ENCODE measurements at regions not wholly inside any gene's neighbourhood (a gene's known extent, or its start where the extent isn't known, plus 50 kb on each side); places are given as distances from the start of the nearest gene placed in this dataset.
"Not testable (repeated sequence)": the region's sequence is repeated elsewhere in the genome, so short reads cannot be mapped to it uniquely, and the experiment has no call there.

DNA sequence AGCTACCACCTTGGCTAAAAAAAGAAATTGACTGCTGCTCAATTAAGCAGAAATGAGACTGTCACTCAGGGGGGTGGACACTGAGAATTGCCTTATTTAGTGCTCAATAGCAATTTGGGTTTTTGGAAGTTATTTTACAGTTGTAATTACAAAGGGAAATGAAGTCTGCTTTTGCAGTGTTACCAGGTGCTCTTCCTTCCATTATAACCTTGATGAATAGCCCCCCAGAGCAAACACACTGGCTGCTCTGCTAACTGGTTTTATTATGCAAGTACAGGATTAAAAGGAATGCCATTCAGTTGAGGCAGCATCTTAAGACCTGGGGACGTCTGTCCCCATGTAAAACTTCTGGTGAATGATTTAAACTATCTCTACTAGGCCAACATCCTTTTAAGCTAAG, 191.0 kb downstream of the EVX1 start:
- in situ Hi-C loops (cut with HindIII; ENCODE audit: low pct_unique_long_range_greater_than_20kb, low sequenced_read_pairs) = no loop called here
- no peak for DNase-seq (ENCODE audit: low read depth, low spot score)

DNA sequence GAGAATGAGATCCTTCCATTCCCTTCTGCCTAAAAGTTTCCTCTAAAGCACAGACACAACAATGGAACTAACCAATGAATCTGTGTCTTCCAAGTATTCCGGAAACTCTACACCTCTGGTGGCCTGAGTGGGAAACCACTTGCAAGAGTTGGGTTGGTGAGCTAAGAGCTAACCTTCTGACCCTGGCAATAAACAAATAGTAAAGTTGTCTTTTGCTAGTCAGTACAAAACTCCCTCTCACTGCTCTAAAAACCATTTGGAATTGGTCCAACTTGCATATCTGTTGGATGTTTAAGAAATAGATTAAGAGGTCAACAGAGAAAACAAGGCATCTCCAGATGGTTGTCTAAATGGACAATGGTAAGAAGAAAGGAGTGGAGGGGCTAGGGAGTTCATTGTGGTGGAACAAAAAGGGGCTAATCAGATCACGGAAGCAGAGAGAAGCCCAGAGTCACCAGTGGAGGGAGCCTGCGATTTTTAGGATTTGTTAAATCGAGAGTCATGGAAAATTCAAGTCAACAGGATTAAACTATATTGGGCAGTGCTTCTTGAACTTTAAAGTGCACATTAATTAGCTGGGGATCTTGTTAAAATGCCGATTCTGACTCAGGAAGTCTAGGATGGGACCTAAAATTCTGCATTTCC, 192.3 kb downstream of the EVX1 start:
- in situ Hi-C loops (cut with HindIII; ENCODE audit: low pct_unique_long_range_greater_than_20kb, low sequenced_read_pairs) = no loop called here
- DNase-seq (ENCODE audit: low read depth, low spot score) = peak; percentile 38

DNA sequence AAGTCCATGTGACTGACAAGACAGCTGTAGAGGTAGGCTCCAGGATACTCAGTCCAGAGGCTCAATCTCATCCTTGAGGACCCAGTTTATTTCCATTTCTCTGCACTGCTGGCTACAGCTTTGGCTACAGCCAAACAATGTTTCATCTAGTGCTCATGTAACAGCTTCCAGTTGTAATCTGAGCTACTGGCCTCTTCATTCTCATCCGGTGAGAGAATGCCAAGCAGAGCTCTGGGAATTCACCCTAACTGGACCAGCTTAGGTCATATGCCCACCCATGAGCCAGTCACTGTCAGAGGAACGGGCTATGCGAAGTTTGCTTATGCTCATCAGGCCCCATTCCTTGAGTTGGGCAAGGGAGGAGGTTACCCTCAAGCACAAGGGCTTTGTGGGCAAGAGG, 192.9 kb downstream of the EVX1 start:
- no peak for DNase-seq (ENCODE audit: low read depth, low spot score)

DNA sequence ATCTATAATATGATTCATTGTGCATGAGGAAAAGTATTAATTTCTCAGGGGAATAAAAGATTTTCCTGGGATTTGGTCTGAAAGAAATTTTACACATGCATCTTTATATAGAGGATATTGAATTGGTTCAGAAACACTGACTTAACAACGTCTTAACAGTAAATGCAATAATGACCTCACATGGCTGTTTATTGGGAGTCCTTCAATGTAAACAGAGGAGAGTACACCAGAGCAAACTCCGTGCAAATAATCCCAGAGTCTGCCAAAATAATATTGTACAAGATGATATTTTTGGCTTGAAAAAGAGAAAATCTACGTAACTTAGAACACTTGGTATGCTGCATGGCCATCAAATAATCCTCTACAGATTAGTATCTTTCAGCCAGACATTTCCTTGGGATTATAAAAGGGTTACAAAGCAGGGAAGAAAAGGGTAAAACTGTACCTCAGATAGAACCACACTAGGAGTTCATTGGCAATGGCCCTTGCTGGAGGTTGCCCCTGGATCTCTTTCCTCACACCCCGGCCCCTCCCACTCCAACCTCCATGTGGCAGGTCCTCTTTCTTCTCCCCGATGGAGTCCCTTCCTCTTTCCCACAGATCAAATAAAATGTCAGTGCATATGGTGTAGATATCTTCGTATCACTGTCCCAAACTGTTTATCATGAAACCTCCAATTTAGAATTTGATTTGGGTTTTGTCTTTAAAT, 196.4 kb downstream of the EVX1 start:
- in situ Hi-C loops (cut with HindIII; ENCODE audit: low pct_unique_long_range_greater_than_20kb, low sequenced_read_pairs) = no loop called here
- DNase-seq (ENCODE audit: low read depth, low spot score) = no peak

More for the DNA sequence above, 192.9 kb downstream of the EVX1 start:
- in situ Hi-C loops (cut with HindIII; ENCODE audit: low pct_unique_long_range_greater_than_20kb, low sequenced_read_pairs) = no loop called here

DNA sequence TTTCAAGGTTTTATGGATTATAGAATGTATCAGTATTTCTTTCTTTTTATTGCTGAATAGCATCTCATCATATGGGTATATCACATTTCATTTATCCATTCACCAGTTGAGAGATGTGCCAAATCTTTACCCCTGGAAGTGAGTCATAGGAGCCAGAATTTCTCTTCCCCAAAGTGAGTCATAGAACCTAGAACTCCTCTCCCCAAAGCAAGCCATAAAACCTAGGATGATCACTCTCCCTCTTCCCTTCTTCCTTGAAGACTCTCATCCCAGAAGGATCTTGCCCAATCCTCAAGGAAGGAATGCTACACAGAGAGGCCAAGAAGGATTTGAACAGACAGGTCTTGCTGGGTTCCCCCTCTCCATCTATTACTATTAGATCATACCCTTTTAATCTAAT, 199.9 kb downstream of the EVX1 start:
- DNase-seq (ENCODE audit: low read depth, low spot score) = no peak
- in situ Hi-C loops (cut with HindIII; ENCODE audit: low pct_unique_long_range_greater_than_20kb, low sequenced_read_pairs) = no loop called here

DNA sequence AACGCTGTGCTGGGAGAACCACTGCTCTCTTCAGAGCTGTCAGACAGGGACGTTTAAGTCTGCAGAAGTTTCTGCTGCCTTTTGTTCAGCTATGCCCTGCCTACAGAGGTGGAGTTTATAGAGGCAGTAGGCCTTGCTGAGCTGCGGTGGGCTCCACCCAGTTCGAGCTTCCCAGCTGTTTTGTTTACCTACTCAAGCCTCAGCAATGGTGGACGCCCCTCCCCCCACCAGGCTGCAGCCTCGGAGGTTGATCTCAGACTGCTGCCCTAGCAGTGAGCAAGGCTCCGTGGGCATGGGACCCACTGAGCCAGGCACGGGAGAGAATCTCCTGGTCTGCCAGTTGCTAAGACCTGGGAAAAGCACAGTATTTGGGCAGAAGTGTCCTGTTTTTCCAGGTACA, 206.4 kb downstream of the EVX1 start:
- DNase-seq (ENCODE audit: low read depth, low spot score); in situ Hi-C loops (cut with HindIII; ENCODE audit: low pct_unique_long_range_greater_than_20kb, low sequenced_read_pairs): not testable (repeated sequence)

DNA sequence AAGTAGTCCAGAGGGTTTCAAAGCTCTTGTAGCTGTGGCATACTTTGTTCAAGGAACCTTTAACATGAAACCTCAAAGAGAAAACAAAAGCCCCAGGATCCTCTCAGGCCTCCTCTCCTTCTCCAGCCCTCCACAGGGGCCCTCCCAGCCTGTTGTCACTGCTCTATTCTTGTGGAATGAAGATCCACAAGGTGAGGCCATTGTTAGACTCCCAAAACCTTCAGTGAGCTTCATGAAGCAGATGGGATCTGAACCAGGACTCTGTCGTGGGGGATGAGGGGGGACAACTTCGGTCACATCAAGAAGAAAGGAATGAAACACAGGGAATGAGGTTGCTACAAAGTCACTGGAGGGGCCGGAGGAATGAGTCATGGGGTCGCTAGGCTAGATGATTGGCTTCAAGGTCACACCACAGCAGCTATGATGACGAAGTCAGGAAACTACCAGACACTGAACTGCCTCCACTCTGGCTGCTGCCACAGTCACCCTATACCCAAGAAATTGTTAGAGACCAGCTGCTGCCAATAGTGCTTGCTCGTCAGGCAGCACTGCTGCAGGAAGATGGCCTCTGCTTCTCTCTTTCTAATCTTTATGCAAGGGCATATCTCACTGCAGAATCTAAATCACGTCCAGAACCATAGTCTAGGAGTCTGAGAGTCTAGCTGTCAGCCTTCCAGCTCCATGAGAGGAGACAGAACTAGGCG, 208.8 kb downstream of the HIBADH start:
- no peak for DNase-seq (ENCODE audit: low read depth, low spot score)
- in situ Hi-C loops (cut with HindIII; ENCODE audit: low pct_unique_long_range_greater_than_20kb, low sequenced_read_pairs) = no loop called here

DNA sequence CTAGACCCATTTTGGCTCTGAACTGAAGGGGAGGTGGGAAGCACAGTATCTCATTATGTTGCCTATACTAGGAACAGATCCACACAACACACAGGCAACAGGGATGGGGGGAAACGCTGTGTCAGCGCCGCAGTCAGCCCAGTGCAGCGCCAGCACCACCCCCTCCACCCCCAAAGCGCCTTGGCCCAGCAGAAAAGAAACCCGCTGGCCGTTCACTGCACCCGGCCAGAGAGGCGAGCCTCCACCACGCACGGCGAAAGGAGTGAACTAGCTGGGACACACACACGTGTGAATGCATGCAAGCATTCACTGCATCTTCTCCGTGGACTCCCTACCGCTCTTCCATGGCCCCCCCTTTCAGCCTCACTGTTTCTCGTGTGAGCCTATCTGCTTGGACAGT, 205.6 kb downstream of the HIBADH start:
- in situ Hi-C loops (cut with HindIII; ENCODE audit: low pct_unique_long_range_greater_than_20kb, low sequenced_read_pairs); DNase-seq (ENCODE audit: low read depth, low spot score): not testable (repeated sequence)

DNA sequence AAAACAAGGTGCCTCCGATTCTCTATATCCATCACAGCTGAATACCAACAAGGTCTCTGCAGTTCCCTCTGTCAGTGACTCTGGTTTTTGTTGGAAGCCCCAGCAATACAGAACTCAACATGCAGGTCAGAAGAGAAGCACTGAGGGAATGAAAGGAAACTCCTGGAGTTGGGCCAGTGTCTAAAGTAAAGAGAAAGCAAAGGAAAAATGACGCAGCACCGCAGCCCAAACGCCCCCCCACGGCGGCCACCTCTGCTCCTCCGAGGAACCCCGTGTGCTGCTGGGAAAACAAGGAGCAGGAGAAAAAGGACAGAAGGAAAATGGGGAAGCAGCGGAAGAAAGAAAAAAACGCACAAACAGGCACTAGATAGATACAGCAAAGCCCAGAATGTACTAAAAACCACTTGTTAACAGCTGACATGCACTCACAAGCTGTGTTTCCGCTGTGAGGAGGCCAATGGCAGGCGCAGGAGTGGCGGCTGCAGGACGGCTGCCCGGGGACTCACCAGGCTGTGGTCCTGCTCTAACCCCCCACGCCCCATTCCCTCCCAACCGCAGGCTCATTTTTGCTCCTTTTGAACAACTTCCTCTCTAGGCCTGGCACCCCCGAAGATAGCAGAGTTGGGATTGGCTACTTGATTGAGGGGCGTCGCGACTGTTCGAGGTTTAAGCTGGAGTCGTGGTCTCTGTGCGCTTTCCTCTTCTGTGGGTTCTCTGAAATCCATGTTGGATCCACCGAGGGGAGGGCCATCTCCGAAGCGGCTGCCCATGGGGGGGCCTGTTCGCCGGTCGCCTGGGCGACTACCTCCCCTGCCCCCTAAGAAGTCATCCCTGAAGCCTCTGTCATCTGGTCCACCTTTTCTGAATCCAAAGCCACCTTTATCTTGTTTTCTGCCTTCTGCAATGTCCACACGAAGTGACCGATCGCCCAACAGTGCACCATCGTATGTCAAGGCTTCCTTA, 204.8 kb downstream of the HIBADH start:
- in situ Hi-C loops (cut with HindIII; ENCODE audit: low pct_unique_long_range_greater_than_20kb, low sequenced_read_pairs) = not testable (repeated sequence)

DNA sequence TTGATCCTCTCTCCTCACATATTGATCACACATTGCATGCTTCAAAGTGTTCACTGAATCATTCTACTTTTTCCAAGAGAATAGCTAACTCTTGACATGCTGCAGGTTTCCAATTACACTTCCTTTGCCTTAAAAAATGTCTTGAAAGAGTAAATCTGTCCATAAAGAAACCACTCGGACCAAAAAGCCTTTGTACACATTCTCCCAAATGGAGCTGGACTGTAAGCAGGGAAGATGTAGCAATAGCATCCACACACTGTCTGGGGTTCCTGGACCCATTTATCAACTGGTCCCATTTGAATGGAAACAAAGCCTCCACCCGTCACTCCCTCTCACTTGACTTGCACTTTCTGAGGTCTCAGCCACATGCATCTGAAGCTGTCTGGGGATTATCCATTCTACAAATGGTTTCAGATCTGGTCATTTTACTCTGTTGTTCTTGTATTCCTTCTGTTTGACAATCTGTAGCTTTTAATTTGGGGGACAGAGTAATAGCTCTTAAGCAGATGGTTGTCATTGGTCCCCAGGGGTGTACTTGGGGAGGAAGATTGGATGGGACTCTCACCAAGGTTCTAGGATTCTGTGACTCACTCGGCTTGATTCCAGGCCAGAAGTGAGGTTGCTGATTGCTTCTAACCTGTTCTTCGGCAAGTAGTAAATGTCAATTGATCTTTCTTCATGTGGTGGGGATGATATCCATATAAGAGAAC, 203.5 kb downstream of the HIBADH start:
- DNase-seq (ENCODE audit: low read depth, low spot score) = no peak
- in situ Hi-C loops (cut with HindIII; ENCODE audit: low pct_unique_long_range_greater_than_20kb, low sequenced_read_pairs) = no loop called here

More for the DNA sequence above, 204.8 kb downstream of the HIBADH start:
- DNase-seq (ENCODE audit: low read depth, low spot score) = not testable (repeated sequence)

DNA sequence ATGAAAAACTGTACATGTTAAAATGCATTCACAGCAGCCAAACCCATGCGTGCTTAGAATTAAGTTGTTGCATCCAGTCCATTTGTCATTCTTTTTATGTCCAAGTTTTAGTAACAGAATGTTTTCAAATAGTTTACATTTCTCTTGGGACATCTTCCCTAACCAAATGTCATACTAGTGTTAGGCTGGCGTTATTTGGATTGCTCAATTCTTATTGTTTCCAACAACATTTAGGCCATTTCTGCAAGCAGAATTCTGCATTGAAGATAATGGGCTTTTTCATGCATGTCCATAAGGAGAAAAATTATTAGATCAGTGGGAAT, 203.0 kb downstream of the HIBADH start:
- no peak for DNase-seq (ENCODE audit: low read depth, low spot score)
- in situ Hi-C loops (cut with HindIII; ENCODE audit: low pct_unique_long_range_greater_than_20kb, low sequenced_read_pairs) = no loop called here

DNA sequence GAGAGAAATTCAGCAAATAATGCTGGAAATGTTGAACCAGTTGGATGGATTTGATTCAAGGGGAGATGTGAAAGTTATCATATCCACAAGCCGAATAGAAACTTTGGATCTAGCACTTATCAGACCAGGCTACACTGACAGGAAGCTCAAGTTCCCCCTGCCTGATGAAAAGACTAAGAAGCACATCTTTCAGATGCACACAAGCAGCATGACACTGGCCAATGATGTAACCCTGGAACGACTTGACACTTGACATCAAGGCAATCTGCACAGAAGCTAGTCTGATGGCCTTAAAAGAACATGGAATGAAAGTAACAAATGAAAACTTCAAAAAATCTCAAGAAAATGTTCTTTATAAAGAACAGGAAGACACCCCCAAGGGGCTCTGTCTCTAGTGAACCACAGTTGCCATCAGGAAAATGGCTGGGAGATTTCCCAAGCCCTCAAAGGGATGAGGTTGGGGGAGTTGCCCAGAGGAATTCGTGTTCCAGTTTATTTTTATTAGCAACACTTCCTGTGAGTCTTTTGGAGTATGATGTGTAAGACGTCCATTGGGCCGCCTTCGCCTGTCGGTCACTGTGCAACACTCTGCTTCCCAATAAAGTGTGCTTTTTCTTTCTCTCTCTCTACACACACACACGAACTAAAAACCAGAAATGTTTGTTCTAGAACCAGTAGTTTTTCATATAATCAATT, 200.0 kb downstream of the HIBADH start:
- DNase-seq (ENCODE audit: low read depth, low spot score) = no peak
- in situ Hi-C loops (cut with HindIII; ENCODE audit: low pct_unique_long_range_greater_than_20kb, low sequenced_read_pairs) = no loop called here

DNA sequence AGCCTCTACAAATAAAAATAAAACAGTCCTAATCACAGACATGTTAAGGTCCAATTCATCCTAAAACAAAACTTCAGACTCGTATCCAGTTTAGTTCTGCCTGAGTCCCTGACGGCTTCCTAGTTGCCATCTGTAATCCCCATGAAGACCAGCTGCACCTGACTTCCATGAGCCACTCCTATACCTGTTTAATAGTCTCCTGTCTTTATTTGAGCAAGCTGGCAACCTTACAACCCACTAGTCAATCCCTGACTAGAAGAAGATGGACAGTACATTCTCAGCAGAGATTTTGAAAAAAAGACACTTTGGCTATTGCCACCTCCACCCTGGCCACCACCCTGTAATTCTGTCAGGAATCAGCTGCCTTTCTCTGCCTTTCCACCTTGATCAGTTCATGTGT, 197.7 kb downstream of the HIBADH start:
- in situ Hi-C loops (cut with HindIII; ENCODE audit: low pct_unique_long_range_greater_than_20kb, low sequenced_read_pairs) = no loop called here
- no peak for DNase-seq (ENCODE audit: low read depth, low spot score)

DNA sequence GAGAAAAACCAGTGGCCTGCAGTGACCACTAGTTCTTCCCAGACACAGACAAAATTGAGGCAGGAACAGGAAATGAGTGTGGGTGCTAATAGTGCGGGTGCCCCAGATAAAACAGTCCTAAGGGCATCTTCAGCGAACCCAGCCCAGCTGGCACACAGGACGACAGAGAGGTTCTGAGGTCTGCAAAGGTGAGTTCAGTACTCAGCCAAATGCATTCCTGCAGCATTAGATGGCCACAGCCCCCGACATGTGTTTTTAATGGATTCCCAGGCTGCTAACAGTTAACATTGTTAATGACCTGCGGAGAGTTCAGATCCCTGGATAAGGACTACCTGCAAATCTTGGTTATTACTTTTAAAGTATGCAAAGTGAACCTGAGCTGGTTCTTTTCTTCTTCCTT, 196.0 kb downstream of the HIBADH start:
- in situ Hi-C loops (cut with HindIII; ENCODE audit: low pct_unique_long_range_greater_than_20kb, low sequenced_read_pairs) = no loop called here

DNA sequence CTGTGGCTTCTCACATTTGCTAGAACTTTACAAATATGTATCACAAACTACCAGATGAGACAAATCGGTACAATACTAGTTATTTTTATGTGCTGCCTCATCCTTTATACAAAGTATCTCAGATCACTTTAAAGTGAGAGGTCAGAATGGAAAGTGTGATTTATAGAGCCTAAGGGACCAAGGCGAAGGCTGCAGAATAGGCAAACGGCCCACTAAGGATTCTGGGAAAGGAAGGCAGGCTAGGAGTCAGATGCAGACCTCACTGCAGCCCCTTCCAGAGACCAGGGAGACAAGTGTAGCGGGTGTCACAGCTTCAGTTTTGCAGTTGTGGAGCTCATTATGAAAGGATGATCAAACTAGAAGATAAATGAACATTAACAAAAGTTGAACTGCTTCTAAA, 190.6 kb downstream of the HIBADH start:
- in situ Hi-C loops (cut with HindIII; ENCODE audit: low pct_unique_long_range_greater_than_20kb, low sequenced_read_pairs) = no loop called here
- DNase-seq (ENCODE audit: low read depth, low spot score) = no peak

More for the DNA sequence above, 196.0 kb downstream of the HIBADH start:
- DNase-seq (ENCODE audit: low read depth, low spot score) = no peak

Data from SK-MEL-5 (cell line).